Suprapubic skin (tissue), 4 donors: ENCODE measurements at regions not wholly inside any gene's neighbourhood (a gene's known extent, or its start where the extent isn't known, plus 50 kb on each side); places are given as distances from the start of the nearest gene placed in this dataset.

Experiments
- POLR2A ChIP-seq, 2 donors: fragments of 450-650 bp; IDR thresholded peaks; one replicate each; pipeline ENCODE4 v1.6.1; 2017; ENCODE audit warnings: antibody characterized with exemption in 2 of 2, mild to moderate bottlenecking in 2 of 2, moderate library complexity in 2 of 2
- POLR2AphosphoS5 ChIP-seq, 3 donors: sonication (generic); formaldehyde crosslinking; IDR thresholded peaks; one replicate each; pipeline ENCODE4 v1.6.1; 2017; ENCODE audit warnings: antibody characterized with exemption in 3 of 3
- TF ChIP-seq, protein P1 (sequence below), 2 donors: fragments of 200-600 bp in 1 of 2; fragments of 450-650 bp in 1 of 2; sonication (generic) in 1 of 2; IDR thresholded peaks; one replicate each; pipeline ENCODE4 v1.5.1; 2016 to 2019; ENCODE audit warnings: antibody characterized with exemption in 2 of 2, mild to moderate bottlenecking in 1 of 2, moderate library complexity in 1 of 2

DNA sequence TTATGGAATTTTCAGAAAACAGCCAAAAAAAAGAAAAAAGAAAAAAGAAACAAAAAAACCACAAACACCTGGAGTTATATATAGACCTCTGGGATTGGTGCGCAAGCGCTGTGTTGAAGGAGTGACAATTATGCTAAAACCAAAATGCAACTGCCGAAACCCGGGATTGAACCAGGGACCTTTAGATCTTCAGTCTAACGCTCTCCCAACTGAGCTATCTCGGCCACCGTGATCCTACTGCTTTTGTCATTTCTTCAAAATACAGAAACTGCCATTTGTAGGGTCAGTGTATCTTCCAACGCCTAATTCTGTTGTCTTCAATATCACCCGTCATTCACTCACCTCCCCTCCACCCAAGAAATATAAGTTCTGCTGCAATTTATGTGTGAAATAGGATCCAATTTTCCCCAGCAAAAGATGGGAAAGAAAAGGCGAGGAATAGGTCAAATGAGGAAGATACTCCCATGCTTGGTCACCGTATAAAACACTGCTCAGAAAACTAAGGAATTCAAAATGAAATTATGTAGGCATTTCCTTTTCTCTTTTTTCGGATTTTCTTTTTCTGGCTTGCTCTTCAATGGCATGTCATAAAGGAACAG lies 116.0 kb downstream of the TRIM27 start:
- TF ChIP-seq, protein P1, sequence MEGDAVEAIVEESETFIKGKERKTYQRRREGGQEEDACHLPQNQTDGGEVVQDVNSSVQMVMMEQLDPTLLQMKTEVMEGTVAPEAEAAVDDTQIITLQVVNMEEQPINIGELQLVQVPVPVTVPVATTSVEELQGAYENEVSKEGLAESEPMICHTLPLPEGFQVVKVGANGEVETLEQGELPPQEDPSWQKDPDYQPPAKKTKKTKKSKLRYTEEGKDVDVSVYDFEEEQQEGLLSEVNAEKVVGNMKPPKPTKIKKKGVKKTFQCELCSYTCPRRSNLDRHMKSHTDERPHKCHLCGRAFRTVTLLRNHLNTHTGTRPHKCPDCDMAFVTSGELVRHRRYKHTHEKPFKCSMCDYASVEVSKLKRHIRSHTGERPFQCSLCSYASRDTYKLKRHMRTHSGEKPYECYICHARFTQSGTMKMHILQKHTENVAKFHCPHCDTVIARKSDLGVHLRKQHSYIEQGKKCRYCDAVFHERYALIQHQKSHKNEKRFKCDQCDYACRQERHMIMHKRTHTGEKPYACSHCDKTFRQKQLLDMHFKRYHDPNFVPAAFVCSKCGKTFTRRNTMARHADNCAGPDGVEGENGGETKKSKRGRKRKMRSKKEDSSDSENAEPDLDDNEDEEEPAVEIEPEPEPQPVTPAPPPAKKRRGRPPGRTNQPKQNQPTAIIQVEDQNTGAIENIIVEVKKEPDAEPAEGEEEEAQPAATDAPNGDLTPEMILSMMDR (IDR thresholded peaks at IDR 0.05), result no peak
- TF ChIP-seq POLR2A (IDR thresholded peaks at IDR 0.05) (no peak), POLR2AphosphoS5 (IDR thresholded peaks at IDR 0.05) (no peak)
